H9 (cell line): ENCODE measurements at regions not wholly inside any gene's neighbourhood (a gene's known extent, or its start where the extent isn't known, plus 50 kb on each side); places are given as distances from the start of the nearest gene placed in this dataset.

Experiments
- DNase-seq: peaks from one replicate; pipeline ENCODE4 v3.0.0-alpha.2; 2017
- H2AFZ ChIP-seq: one replicate; pipeline ENCODE4 v1.6.1; 2013; ENCODE audit warnings: mild to moderate bottlenecking, low read length, control low read depth, moderate library complexity
- H2AK5ac ChIP-seq: 2 replicates; pipeline ENCODE4 v1.6.1; 2013; ENCODE audit warnings: low read length, control low read depth, mixed read lengths; ENCODE audit not compliant: insufficient read length
- H2BK120ac ChIP-seq: one replicate; pipeline ENCODE4 v1.6.1; 2013; ENCODE audit warnings: low read depth, mild to moderate bottlenecking, low read length, control low read depth, inconsistent platforms; ENCODE audit not compliant: poor library complexity, severe bottlenecking
- H2BK12ac ChIP-seq: 2 replicates; pipeline ENCODE4 v1.6.1; 2013; ENCODE audit warnings: low read length, control low read depth, mixed read lengths, low read depth; ENCODE audit not compliant: insufficient read length
- H2BK15ac ChIP-seq: 2 replicates; pipeline ENCODE4 v1.6.1; 2013; ENCODE audit warnings: low read depth, low read length, control low read depth
- H2BK20ac ChIP-seq: one replicate; pipeline ENCODE4 v1.6.1; 2013; ENCODE audit warnings: low read depth, mild to moderate bottlenecking, low read length, control low read depth, inconsistent platforms; ENCODE audit not compliant: poor library complexity, severe bottlenecking
- H2BK5ac ChIP-seq: 2 replicates; pipeline ENCODE4 v1.6.1; 2013; ENCODE audit warnings: low read length, control low read depth, mixed read lengths; ENCODE audit not compliant: insufficient read length
- H3K14ac ChIP-seq: 2 replicates; pipeline ENCODE4 v1.6.1; 2013; ENCODE audit warnings: low read length, control low read depth; ENCODE audit not compliant: insufficient read depth
- H3K18ac ChIP-seq: 2 replicates; pipeline ENCODE4 v1.6.1; 2013; ENCODE audit warnings: low read depth, mild to moderate bottlenecking, mixed read lengths, low read length, control low read depth; ENCODE audit not compliant: insufficient read length
- H3K23ac ChIP-seq: 2 replicates; pipeline ENCODE4 v1.6.1; 2013; ENCODE audit warnings: low read length, control low read depth, mixed read lengths, low read depth; ENCODE audit not compliant: insufficient read length
- H3K23me2 ChIP-seq: 2 replicates; pipeline ENCODE4 v1.6.1; 2013; ENCODE audit warnings: low read depth, mild to moderate bottlenecking, mixed read lengths, low read length, control low read depth; ENCODE audit not compliant: insufficient read length, poor library complexity, severe bottlenecking
- H3K27ac ChIP-seq: 2 replicates; pipeline ENCODE4 v1.5.1; 2013; ENCODE audit warnings: low read length, control low read depth, mixed read lengths, low read depth; ENCODE audit not compliant: insufficient read length
- H3K27me3 ChIP-seq: 2 replicates; pipeline ENCODE4 v1.6.1; 2013; ENCODE audit warnings: low read length, control low read depth, inconsistent platforms; ENCODE audit not compliant: insufficient read depth
- H3K4ac ChIP-seq: 2 replicates; pipeline ENCODE4 v1.6.1; 2013; ENCODE audit warnings: low read depth, mild to moderate bottlenecking, control low read depth, inconsistent platforms, low read length, moderate library complexity
- H3K4me1 ChIP-seq: 2 replicates; pipeline ENCODE4 v1.6.1; 2013; ENCODE audit warnings: low read length, control low read depth, inconsistent platforms; ENCODE audit not compliant: insufficient read depth
- H3K4me2 ChIP-seq: 2 replicates; pipeline ENCODE4 v1.6.1; 2013; ENCODE audit warnings: low read length, control low read depth, mixed read lengths; ENCODE audit not compliant: insufficient read length, insufficient read depth
- H3K56ac ChIP-seq: 2 replicates; pipeline ENCODE4 v1.6.1; 2013; ENCODE audit warnings: low read depth, mild to moderate bottlenecking, mixed read lengths, low read length, control low read depth; ENCODE audit not compliant: insufficient read length
- H3K79me1 ChIP-seq: 2 replicates; pipeline ENCODE4 v1.6.1; 2013; ENCODE audit warnings: low read depth, mild to moderate bottlenecking, moderate library complexity, low read length, control low read depth, inconsistent platforms; ENCODE audit not compliant: insufficient read depth, poor library complexity, severe bottlenecking
- H3K79me2 ChIP-seq: 2 replicates; pipeline ENCODE4 v1.6.1; 2013; ENCODE audit warnings: low read length, control low read depth, inconsistent platforms; ENCODE audit not compliant: insufficient read depth
- H3K9ac ChIP-seq: 2 replicates; pipeline ENCODE4 v1.6.1; 2013; ENCODE audit warnings: low read length, control low read depth, mixed read lengths; ENCODE audit not compliant: insufficient read length; ENCODE audit errors: extremely low read depth
- H3K9me3 ChIP-seq: one replicate; pipeline ENCODE4 v1.6.1; 2013; ENCODE audit warnings: low read depth, low read length, inconsistent platforms; ENCODE audit not compliant: control insufficient read depth
- H3T11ph ChIP-seq: one replicate; pipeline ENCODE4 v1.6.1; 2013; ENCODE audit warnings: mild to moderate bottlenecking, low read length, control low read depth, inconsistent platforms
- H4K20me1 ChIP-seq: one replicate; pipeline ENCODE4 v1.6.1; 2013; ENCODE audit not compliant: control insufficient read depth, insufficient read length, insufficient read depth
- H4K5ac ChIP-seq: 2 replicates; pipeline ENCODE4 v1.6.1; 2013; ENCODE audit warnings: low read depth, mild to moderate bottlenecking, mixed read lengths, low read length, control low read depth; ENCODE audit not compliant: insufficient read length
- H4K8ac ChIP-seq: replicated peaks from 2 replicates; pipeline ENCODE4 v1.6.1; 2013; ENCODE audit warnings: low read length, control low read depth, mixed read lengths, low read depth; ENCODE audit not compliant: insufficient read length
- H4K91ac ChIP-seq: 2 replicates; pipeline ENCODE4 v1.6.1; 2013; ENCODE audit warnings: low read depth, mild to moderate bottlenecking, moderate library complexity, mixed read lengths, low read length, control low read depth; ENCODE audit not compliant: insufficient read length
- H3K27ac Mint-ChIP-seq, 3 experiments: 2 replicates in 2 of 3; 3 replicates in 1 of 3; pipeline ENCODE4 v1.8.0; 2020 to 2021; ENCODE audit warnings: mixed read lengths in 3 of 3, mild to moderate bottlenecking in 1 of 3, moderate library complexity in 1 of 3
- H3K27me3 Mint-ChIP-seq: 2 replicates; pipeline ENCODE4 v1.8.0; 2021; ENCODE audit warnings: low read depth, mild to moderate bottlenecking, moderate library complexity, mixed read lengths
- H3K36me3 Mint-ChIP-seq, 3 experiments: 2 replicates in 2 of 3; 3 replicates in 1 of 3; pipeline ENCODE4 v1.8.0; 2020 to 2021; ENCODE audit warnings: low read depth in 3 of 3, mixed read lengths in 3 of 3; ENCODE audit not compliant: insufficient read depth in 1 of 3
- H3K4me1 Mint-ChIP-seq, 2 experiments: 2 replicates each; pipeline ENCODE4 v1.8.0; 2020; ENCODE audit warnings: mixed read lengths in 2 of 2
- H3K4me3 Mint-ChIP-seq, 2 experiments: 2 replicates in 1 of 2; 3 replicates in 1 of 2; pipeline ENCODE4 v1.8.0; 2020 to 2021; ENCODE audit warnings: mild to moderate bottlenecking in 2 of 2, mixed read lengths in 2 of 2, moderate library complexity in 1 of 2
- H3K9me3 Mint-ChIP-seq, 2 experiments: 2 replicates in 1 of 2; 3 replicates in 1 of 2; pipeline ENCODE4 v1.8.0; 2020; ENCODE audit warnings: mild to moderate bottlenecking in 2 of 2, mixed read lengths in 2 of 2, moderate library complexity in 1 of 2
- WGBS: extraction: QIAGEN DNeasy Blood & Tissue Kit; methylation state at CpG from one replicate; pipeline ENCODE4 v1.1.7; 2013; ENCODE audit warnings: missing lambda C conversion rate, low lambda C conversion rate, mixed read lengths; ENCODE audit not compliant: insufficient read length; ENCODE audit errors: extremely low coverage; 5-methylcytosine and 5-hydroxymethylcytosine counted together
- TF ChIP-seq, protein P1 (sequence below): fragments of 200-600 bp; sonication (generic); conservative IDR thresholded peaks from 3 replicates; pipeline ENCODE4 v1.8.0; 2021; ENCODE audit warnings: antibody characterized with exemption, mild to moderate bottlenecking

- no CpG with 5 or more reads among the region's 5 CpGs for WGBS
- H3K4me1 Mint-ChIP-seq: peaks cover 31 to 33% of the 10 kb centered on the region in 2 experiments
- no peaks in the 10 kb centered on the region for H3K36me3 Mint-ChIP-seq
Measured at GRCh38 chr6:118710616-118711015, 59.2 kb upstream of the CEP85L start.

More at GRCh38 chr6:118710616-118711015, 59.2 kb upstream of the CEP85L start:
- no peak overlapping the region for H3K27ac ChIP-seq
- no peak overlapping the region for H2BK15ac ChIP-seq
- H2BK20ac ChIP-seq: no peak overlapping the region
- DNase-seq: no peak
- TF ChIP-seq, protein P1, sequence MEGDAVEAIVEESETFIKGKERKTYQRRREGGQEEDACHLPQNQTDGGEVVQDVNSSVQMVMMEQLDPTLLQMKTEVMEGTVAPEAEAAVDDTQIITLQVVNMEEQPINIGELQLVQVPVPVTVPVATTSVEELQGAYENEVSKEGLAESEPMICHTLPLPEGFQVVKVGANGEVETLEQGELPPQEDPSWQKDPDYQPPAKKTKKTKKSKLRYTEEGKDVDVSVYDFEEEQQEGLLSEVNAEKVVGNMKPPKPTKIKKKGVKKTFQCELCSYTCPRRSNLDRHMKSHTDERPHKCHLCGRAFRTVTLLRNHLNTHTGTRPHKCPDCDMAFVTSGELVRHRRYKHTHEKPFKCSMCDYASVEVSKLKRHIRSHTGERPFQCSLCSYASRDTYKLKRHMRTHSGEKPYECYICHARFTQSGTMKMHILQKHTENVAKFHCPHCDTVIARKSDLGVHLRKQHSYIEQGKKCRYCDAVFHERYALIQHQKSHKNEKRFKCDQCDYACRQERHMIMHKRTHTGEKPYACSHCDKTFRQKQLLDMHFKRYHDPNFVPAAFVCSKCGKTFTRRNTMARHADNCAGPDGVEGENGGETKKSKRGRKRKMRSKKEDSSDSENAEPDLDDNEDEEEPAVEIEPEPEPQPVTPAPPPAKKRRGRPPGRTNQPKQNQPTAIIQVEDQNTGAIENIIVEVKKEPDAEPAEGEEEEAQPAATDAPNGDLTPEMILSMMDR: no peak
- no peaks in the 10 kb centered on the region for H4K20me1 ChIP-seq
- H4K8ac ChIP-seq: no peak overlapping the region
- H3K14ac ChIP-seq: no peak overlapping the region
- H3K23ac ChIP-seq: no peak overlapping the region
- H2BK5ac ChIP-seq: no peak overlapping the region
- no peak overlapping the region for H2AFZ ChIP-seq
- no peaks in the 10 kb centered on the region for H3K79me2 ChIP-seq
- Mint-ChIP-seq H3K27ac (no peak overlapping the region), H3K27me3 (no peaks in the 10 kb centered on the region), H3K9me3 (no peaks in the 10 kb centered on the region), H3K4me3 (no peak overlapping the region)
- no peaks in the 10 kb centered on the region for H3K79me1 ChIP-seq
- no peak overlapping the region for H2BK120ac ChIP-seq
- no peak overlapping the region for H3K4ac ChIP-seq
- H3T11ph ChIP-seq: no peak overlapping the region
- H2BK12ac ChIP-seq: no peak overlapping the region
- H2AK5ac ChIP-seq: no peak overlapping the region
- no peak overlapping the region for H3K4me2 ChIP-seq
- H3K18ac ChIP-seq: no peak overlapping the region
- H4K91ac ChIP-seq: no peak overlapping the region
- no peak overlapping the region for H3K56ac ChIP-seq
- H3K9ac ChIP-seq: no peak overlapping the region
- no peaks in the 10 kb centered on the region for H3K23me2 ChIP-seq
- peaks cover 10% of the 10 kb centered on the region; the same call in 1 of the 2 replicates for H3K4me1 ChIP-seq
- H4K5ac ChIP-seq: no peak overlapping the region
- no peaks in the 10 kb centered on the region for H3K9me3 ChIP-seq
- no peaks in the 10 kb centered on the region for H3K27me3 ChIP-seq
